Stomach (tissue), 4 donors: ENCODE measurements at regions not wholly inside any gene's neighbourhood (a gene's known extent, or its start where the extent isn't known, plus 50 kb on each side); places are given as distances from the start of the nearest gene placed in this dataset.

Experiments
- POLR2A ChIP-seq, 4 donors: fragments of 450-650 bp; IDR thresholded peaks; one replicate each; pipeline ENCODE4 v1.6.1; 2016; ENCODE audit warnings: antibody characterized with exemption in 4 of 4, control low read depth in 2 of 4, mild to moderate bottlenecking in 1 of 4, moderate library complexity in 1 of 4
- TF ChIP-seq, protein P1 (sequence below), 7 experiments: fragments of 450-650 bp in 4 of 7; fragments of 200-600 bp in 3 of 7; sonication (generic) in 3 of 7; IDR thresholded peaks; one replicate each; pipeline ENCODE4 v1.5.1; 2016 to 2019; ENCODE audit warnings: antibody characterized with exemption in 7 of 7, control low read depth in 2 of 7, mild to moderate bottlenecking in 1 of 7

DNA sequence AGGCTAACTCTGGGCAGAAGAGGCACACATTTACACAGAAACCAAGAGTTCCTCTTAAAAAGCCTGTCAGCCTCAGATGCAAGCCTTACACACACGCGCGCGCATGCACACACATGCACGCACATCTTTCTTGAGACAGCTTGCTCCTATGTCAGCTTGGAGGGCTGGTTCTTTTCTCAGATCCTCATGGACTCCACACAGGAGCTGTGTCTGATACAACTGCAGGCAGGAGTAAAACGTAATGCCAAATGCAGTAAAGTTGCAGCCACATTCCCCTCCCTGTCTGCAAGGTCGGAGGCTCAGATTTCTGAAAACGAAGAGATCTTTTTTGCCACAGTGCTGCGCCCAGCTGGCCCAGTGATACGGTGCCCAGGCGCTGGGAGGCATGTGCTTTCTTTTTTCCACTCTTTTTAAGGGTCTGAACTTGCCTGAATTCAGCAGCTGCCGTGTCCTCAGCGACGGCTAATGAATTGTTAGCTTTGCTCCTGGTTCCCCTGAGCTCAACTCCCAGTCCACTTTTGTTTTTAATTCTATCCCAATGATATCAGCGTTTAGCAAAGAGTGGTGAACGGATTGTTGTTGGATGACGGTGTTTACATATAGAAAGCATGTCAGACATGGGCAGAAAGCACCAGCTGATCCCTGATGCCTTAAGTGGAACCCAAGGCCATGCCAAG lies 72.9 kb upstream of the FOXN3 start:
- TF ChIP-seq POLR2A (IDR thresholded peaks at IDR 0.05), result no peak
- TF ChIP-seq, protein P1, sequence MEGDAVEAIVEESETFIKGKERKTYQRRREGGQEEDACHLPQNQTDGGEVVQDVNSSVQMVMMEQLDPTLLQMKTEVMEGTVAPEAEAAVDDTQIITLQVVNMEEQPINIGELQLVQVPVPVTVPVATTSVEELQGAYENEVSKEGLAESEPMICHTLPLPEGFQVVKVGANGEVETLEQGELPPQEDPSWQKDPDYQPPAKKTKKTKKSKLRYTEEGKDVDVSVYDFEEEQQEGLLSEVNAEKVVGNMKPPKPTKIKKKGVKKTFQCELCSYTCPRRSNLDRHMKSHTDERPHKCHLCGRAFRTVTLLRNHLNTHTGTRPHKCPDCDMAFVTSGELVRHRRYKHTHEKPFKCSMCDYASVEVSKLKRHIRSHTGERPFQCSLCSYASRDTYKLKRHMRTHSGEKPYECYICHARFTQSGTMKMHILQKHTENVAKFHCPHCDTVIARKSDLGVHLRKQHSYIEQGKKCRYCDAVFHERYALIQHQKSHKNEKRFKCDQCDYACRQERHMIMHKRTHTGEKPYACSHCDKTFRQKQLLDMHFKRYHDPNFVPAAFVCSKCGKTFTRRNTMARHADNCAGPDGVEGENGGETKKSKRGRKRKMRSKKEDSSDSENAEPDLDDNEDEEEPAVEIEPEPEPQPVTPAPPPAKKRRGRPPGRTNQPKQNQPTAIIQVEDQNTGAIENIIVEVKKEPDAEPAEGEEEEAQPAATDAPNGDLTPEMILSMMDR (IDR thresholded peaks at IDR 0.05), result no peak
